GM19467 (cell line): ENCODE measurements at regions not wholly inside any gene's neighbourhood (a gene's known extent, or its start where the extent isn't known, plus 50 kb on each side); places are given as distances from the start of the nearest gene placed in this dataset.
"Not testable (repeated sequence)": the region's sequence is repeated elsewhere in the genome, so short reads cannot be mapped to it uniquely, and the experiment has no call there.

ENCODE experiments used
- ATAC-seq: cut with Tn5 transposase; IDR thresholded peaks from one replicate; pipeline ENCODE4 v1.9.1; 2021; ENCODE audit warnings: mild to moderate bottlenecking, moderate library complexity; ENCODE audit not compliant: unreplicated experiment

DNA sequence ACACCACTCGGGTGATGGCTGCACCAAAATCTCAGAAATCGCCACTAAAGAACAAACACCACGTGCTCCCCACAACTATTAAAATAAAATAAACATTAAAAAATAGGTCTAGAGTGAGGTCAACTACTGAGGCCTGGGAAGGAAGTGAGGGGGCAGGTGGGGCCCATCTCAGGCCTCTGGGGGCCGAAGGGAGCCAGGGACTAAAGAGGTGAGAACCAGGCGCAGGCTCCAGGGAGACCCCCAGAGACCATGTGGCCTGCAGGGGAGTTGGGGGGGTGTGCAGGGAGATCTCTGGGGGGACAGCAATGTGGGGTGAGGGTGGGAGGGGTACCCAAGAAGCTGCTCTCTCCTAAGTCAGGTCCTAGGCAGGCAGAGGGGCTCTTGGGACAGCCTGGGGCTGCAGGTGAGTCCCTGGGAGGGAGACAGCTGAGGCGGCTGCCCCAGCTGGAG, 111.3 kb upstream of the SMURF2 start:
- ATAC-seq: no peak

DNA sequence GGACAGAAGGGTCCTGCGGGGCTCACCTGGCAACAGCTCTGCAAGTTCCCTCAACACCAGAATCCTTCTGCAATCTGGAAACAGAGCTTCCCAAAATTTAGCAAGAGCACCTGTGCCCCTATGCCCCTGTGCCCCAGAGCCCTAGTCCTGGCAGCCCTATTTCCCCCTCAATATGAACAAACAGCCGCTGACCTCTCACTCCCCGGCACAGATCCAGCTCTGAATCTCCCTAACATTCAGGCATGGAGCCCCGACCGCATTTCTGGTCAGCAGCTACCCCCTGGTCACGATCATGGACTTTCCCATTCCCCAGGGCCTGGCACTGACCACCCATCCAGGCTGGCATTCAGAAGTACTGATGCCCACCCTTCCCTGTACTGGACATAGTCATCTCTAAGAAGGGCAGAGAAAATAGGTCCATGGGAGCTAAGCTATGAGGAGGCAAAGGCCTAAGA, 110.8 kb upstream of the SMURF2 start:
- ATAC-seq: no peak

- no peak for ATAC-seq
Measured at GRCh38 chr17:64771980-64772844, 110.1 kb upstream of the SMURF2 start.

DNA sequence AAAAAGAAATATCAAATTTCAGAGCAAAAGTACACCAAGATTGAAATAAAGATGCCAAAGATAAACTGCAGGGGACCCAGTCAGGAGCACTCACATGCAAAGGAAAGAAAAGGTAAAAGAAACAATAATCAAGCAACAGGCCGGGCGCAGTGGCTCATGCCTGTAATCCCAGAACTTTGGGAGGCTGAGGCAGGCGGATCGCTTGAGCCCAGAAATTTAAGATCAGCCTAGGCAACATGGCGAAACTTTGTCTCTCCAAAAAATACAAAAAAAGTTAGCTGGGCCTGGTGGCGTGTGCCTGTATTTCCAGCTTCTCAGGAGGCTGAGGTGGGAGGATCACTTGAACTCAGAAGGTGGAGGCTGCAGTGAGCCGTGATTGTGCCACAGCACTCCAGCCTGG, 107.6 kb upstream of the SMURF2 start:
- ATAC-seq: no peak

GRCh38 chr17:64767269-64767997, 105.3 kb upstream of the SMURF2 start:
- no peak for ATAC-seq

DNA sequence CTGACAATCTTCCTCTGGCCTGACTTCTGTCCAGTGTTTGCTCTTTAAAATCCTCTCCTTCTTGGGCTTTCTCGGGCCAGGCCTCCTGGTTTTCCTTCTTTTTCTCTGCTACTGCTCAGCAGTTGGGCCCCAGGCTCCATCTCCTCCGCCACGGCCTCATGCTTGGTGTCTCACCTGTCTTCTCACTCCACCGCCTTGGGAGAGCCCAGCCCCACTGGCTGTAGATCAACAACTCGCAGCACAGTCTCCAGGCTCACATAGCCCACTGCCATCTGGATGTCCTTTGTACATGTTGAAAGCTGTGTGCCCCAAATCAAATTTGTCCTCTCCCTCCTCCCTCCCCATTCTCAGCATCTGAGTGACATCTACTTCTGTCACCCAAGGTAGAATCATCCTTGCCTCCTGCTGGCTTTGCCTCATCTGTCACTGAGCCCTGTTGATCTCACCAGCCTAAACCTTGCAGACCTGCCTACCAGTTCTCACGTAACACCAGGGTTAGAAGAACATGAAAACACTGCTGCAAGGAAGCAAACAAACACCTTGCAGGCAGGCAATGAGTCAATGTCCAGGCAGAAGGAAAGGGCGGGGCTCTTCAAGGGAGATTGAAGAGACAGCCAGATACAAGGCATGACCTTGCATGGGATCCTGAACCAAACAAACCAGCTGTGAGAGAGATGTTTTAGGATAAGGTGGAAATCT, 103.2 kb upstream of the SMURF2 start:
- no peak for ATAC-seq

GRCh38 chr17:64750891-64751677, 89.0 kb upstream of the SMURF2 start:
- no peak for ATAC-seq

DNA sequence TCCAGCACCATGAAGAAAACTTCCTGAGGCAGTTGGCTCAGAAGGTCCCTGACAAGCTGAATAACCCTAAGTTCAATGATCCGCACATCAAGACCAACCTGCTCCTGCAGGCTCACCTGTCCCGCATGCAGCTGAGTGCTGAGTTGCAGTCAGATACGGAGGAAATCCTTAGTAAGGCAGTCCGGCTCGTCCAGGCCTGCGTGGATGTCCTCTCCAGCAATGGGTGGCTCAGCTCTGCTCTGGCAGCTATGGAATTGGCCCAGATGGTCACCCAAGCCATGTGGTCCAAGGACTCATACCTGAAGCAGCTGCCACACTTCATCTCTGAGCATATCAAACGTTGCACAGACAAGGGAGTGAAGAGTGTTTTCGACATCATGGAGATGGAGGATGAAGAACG, 88.4 kb upstream of the SMURF2 start:
- ATAC-seq: no peak

DNA sequence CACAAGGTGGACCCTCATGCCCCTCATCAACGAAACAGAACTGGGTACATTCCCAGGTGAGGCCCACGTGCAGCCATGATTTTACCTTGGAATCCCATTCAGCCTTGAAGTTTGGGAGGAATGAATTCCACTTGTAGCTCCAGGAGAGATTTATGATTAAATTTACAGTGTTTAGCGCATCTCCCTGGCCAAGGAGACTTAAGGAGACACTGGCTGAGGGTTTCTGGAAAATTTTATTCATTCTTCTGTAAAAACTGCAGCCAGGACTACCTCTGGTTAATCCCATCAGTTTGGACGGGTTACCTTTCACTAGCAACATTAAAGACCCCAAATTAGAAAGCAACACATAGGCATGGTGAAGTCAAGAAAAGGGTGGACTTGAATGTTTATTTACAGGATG, 87.2 kb upstream of the SMURF2 start:
- no peak for ATAC-seq

DNA sequence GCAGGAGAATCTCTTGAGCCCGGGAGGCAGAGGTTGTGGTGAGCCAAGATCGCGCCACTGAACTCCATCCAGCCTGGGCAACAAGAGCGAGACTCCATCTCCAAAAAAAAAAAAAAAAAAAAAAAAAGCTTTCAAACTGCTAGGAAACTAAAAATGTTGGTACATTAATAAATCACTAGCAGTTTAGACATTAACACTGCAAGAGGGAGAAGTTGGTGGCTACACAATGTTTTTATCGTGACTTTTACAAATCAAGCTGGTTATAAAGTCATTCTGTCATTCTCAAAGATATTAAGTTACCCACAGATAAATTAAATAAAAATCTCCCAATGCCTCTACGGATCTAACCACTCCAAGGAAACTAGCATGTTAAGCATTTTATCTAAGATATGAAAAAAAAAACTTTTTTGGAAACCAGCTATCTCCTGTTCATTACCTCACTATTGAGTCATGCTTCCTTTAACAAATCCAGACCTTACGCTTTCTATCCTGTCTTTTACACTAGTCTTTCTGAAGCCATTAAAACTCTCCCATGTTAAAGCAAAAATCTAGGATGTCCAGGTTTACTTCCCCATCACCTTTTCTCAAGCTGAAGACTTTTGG, 85.9 kb upstream of the SMURF2 start:
- ATAC-seq: no peak

DNA sequence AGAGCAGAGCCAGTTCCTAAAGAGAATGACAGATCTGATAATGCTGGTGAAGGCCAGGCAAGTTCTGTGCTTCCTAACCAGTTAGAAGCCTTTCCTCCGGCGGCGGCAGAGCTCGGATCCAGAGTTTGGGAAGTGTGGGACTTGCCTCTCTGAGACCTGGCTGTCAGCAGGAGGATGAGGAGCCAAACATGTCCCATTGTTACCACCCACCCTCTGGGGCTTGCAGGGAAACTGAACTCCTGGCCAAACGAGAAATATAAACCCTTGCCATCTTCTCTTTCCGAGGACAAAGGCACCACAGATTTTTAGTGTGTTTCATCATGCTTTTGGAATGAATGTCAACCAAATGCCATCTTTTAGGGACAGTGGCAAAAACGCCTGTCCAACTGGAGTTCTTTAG, 80.2 kb upstream of the SMURF2 start:
- no peak for ATAC-seq

- ATAC-seq: not testable (repeated sequence)
Measured at GRCh38 chr17:64741916-64742315, 79.8 kb upstream of the SMURF2 start.

GRCh38 chr17:64741038-64741641, 79.0 kb upstream of the SMURF2 start:
- no peak for ATAC-seq

DNA sequence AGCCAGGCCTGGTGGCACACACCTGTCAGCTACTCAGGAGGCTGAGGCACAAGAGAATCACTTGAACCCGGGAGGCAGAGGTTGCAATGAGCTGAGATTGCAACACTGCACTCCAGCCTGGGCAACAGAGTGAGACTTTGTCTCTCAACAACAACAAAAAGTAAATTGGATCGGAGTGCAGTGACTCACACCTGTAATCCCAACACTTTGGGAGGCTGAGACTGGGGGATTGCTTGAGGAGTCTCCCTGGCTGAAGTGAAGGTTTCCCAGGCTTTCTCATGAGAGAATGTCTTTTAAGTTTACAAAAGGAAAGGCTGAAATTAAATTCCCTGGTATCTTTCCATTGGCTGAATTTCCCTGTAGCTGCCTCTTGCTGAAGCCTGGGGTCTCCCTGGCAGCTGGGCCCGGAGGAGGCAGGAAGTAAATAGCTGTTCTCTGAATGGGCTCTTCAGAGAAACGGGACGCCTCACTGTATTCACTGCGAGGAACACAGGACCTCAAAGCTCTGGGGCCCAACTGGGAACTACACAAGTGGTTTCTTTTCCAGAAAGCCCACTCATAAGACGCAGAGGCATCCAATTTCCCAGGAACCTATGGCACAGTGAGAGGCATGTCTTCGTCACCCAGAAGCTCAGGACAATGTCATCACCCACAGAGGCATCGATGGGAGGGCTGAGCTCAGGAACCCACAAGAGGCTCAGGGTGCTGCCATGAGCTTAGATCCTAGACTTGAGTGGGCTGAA, 77.4 kb upstream of the SMURF2 start:
- no peak for ATAC-seq

- no peak for ATAC-seq
Measured at GRCh38 chr17:64736804-64737492, 74.8 kb upstream of the SMURF2 start.

DNA sequence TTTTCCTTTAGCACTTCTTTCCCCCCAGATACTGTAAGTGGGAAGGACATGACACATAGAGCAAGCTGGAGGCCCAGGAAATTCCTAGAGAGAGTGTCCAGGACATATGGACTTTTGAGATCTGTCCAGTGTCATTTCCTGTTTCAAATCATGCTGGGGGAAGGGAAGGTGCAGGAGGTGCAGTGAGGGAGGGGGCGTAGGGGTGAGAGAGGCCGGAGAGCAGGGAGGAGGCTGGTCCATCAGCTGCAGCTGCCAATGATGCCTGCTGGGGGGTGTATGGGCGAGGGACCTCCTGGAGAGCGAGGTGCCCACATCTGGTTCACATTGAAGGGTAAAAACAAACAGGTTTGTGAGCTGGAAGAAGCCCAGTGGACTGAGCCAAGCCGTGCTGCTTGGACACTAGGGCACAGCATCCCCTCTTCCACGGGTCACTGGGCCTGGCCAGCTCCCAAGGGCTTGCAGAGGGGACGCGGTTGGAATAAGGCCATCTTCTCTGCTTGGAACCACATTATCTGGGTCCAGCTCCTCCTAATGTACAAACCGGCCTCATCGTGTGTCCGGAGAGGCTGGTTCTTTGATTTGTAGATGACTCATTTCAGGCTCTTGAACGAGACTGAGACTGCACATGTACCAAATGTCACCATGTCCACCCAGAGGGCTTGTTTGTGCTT, 70.4 kb upstream of the SMURF2 start:
- no peak for ATAC-seq

DNA sequence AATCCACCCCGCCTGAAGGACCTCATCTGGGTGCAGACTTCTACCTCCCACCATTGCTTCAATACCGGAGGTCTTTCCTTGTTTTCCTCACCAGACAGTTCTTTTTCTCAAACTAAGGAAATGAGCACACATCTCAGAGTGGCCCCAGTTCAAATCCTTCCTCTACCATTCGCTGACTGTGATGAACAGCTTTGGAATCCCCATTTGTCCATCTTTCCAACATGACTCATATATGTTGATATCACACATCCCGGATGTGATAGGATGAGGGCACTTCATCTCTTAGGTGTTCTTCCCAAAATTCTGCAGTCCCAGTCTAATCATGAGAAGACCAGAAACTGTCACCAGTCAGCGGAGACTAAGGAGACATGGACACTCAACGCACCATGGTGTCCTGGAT, 67.9 kb upstream of the SMURF2 start:
- ATAC-seq: not testable (repeated sequence)

- no peak for ATAC-seq
Measured at GRCh38 chr17:64729201-64729600, 67.1 kb upstream of the SMURF2 start.
